A549 (cell line): ENCODE measurements at regions not wholly inside any gene's neighbourhood (a gene's known extent, or its start where the extent isn't known, plus 50 kb on each side); places are given as distances from the start of the nearest gene placed in this dataset.

Source experiments
- ATAC-seq, 2 experiments: fragments of 200-7000 bp in 1 of 2; fragments of >200 bp in 1 of 2; cut with Nextera tagmentation in 1 of 2; cut with Tn5 transposase in 1 of 2; 3 replicates each; pipeline versions ENCODE4 v1.8.0 to v1.9.1; 2018 to 2020; ENCODE audit warnings: mild to moderate bottlenecking in 1 of 2, moderate library complexity in 1 of 2
- CTCF ChIA-PET: fragments of 300-600 bp; sonication (Branson Sonifier 250); formaldehyde crosslinking; extraction: SDS; loops from one replicate; lab custom pipeline; 2021; ENCODE audit warnings: antibody characterized with exemption, inconsistent platforms; lab: Yijun Ruan, JAX
- POLR2A ChIA-PET: fragments of 350-600 bp; formaldehyde crosslinking; extraction: SDS; loops from one replicate; lab custom pipeline; 2021; ENCODE audit warnings: antibody characterized with exemption, inconsistent platforms; lab: Yijun Ruan, JAX
- DNase-seq, 2 experiments: peaks; one replicate each; pipeline versions ENCODE4 v3.0.0 to v3.0.0-alpha.2; 2011 to 2016; ENCODE audit warnings: low read depth in 1 of 2, low spot score in 1 of 2
- FAIRE-seq: peaks from 2 replicates; lab custom pipeline; 2011; peaks lifted over from hg19 to GRCh38; lab: Jason Lieb, UNC
- H3K27ac ChIP-seq, 2 experiments: fragments of >200 bp; sonication (Bioruptor Twin); formaldehyde crosslinking; 3 replicates each; pipeline ENCODE4 v1.5.1; 2016 to 2017
- H3K4me1 ChIP-seq: fragments of >200 bp; sonication (Bioruptor Twin); formaldehyde crosslinking; 3 replicates; pipeline ENCODE4 v1.6.1; 2016
- H3K4me2 ChIP-seq: fragments of >200 bp; sonication (Bioruptor Twin); formaldehyde crosslinking; 3 replicates; pipeline ENCODE4 v1.6.1; 2016
- H3K4me3 ChIP-seq: fragments of >200 bp; sonication (Bioruptor Twin); formaldehyde crosslinking; 3 replicates; pipeline ENCODE4 v1.5.1; 2016
- H3K9me3 ChIP-seq: fragments of >200 bp; sonication (Bioruptor Twin); formaldehyde crosslinking; 3 replicates; pipeline ENCODE4 v1.6.1; 2016
- BHLHE40 ChIP-seq: IDR thresholded peaks from 2 replicates; pipeline ENCODE4 v1.6.1; 2012; ENCODE audit warnings: low read depth, low read length, inconsistent platforms
- CHD4 ChIP-seq: fragments of 200-600 bp; sonication (generic); IDR thresholded peaks from 2 replicates; pipeline ENCODE4 v1.6.1; 2016; ENCODE audit warnings: antibody characterized with exemption, mild to moderate bottlenecking, borderline replicate concordance
- EHMT2 ChIP-seq: fragments of 200-600 bp; sonication (generic); IDR thresholded peaks from 2 replicates; pipeline ENCODE4 v1.6.1; 2016; ENCODE audit warnings: antibody characterized with exemption, low read depth, mild to moderate bottlenecking, moderate library complexity
- FOSB ChIP-seq: fragments of 250-450 bp; sonication (Bioruptor Pico); IDR thresholded peaks from 2 replicates; pipeline ENCODE4 v1.5.0; 2020; ENCODE audit warnings: mild to moderate bottlenecking, moderate library complexity
- FOSL2 ChIP-seq, 2 experiments: fragments of 450-650 bp in 1 of 2; fragments of >200 bp in 1 of 2; sonication (Bioruptor Twin) in 1 of 2; formaldehyde crosslinking; IDR thresholded peaks; 2 replicates each; pipeline versions ENCODE4 v1.5.0 to v1.6.1; 2016 to 2020; ENCODE audit warnings: mild to moderate bottlenecking in 1 of 2, moderate library complexity in 1 of 2
- GATA3 ChIP-seq: IDR thresholded peaks from 2 replicates; pipeline ENCODE4 v1.6.1; 2012; ENCODE audit warnings: borderline replicate concordance
- HDAC2 ChIP-seq: fragments of 200-600 bp; sonication (generic); IDR thresholded peaks from 2 replicates; pipeline ENCODE4 v1.6.1; 2016
- HEYL ChIP-seq: fragments of 250-450 bp; sonication (Bioruptor Pico); IDR thresholded peaks from 2 replicates; pipeline ENCODE4 v1.8.0; 2021; ENCODE audit warnings: mild to moderate bottlenecking, moderate library complexity
- JUN ChIP-seq, 2 experiments: fragments of >200 bp; sonication (Bioruptor Twin); formaldehyde crosslinking; IDR thresholded peaks; 2 replicates in 1 of 2; 3 replicates in 1 of 2; pipeline ENCODE4 v1.6.1; 2016 to 2017
- JUNB ChIP-seq: fragments of >200 bp; sonication (Bioruptor Twin); formaldehyde crosslinking; IDR thresholded peaks from 2 replicates; pipeline ENCODE4 v1.6.1; 2016
- MAZ ChIP-seq: fragments of 150-350 bp; IDR thresholded peaks from 2 replicates; pipeline ENCODE4 v1.6.1; 2014; ENCODE audit warnings: antibody characterized with exemption, low read depth, low read length, borderline replicate concordance
- NPAS2 ChIP-seq: fragments of 250-450 bp; sonication (Bioruptor Pico); IDR thresholded peaks from 2 replicates; pipeline ENCODE4 v1.8.0; 2022; ENCODE audit warnings: mild to moderate bottlenecking, moderate library complexity, borderline replicate concordance
- NR3C1 ChIP-seq: fragments of >200 bp; sonication (Bioruptor Twin); formaldehyde crosslinking; IDR thresholded peaks from 3 replicates; pipeline ENCODE4 v1.6.1; 2017
- POLR2A ChIP-seq: IDR thresholded peaks from 2 replicates; pipeline ENCODE4 v1.6.1; 2012; ENCODE audit warnings: mild to moderate bottlenecking, low read length
- RCOR1 ChIP-seq: fragments of 150-350 bp; IDR thresholded peaks from 2 replicates; pipeline ENCODE4 v1.6.1; 2014; ENCODE audit warnings: antibody characterized with exemption, low read length, low read depth
- SMC3 ChIP-seq: fragments of >200 bp; sonication (Bioruptor Twin); formaldehyde crosslinking; IDR thresholded peaks from 3 replicates; pipeline ENCODE4 v1.6.1; 2018; ENCODE audit warnings: inconsistent platforms
- SREBF2 ChIP-seq: fragments of 450-650 bp; IDR thresholded peaks from 2 replicates; pipeline ENCODE4 v1.6.1; 2014; ENCODE audit warnings: mild to moderate bottlenecking, moderate library complexity
- TFCP2L1 ChIP-seq: fragments of 250-450 bp; sonication (Bioruptor Pico); IDR thresholded peaks from 2 replicates; pipeline ENCODE4 v1.5.0; 2021; ENCODE audit warnings: mild to moderate bottlenecking
- ZC3H11A ChIP-seq: fragments of 450-650 bp; IDR thresholded peaks from 2 replicates; pipeline ENCODE4 v1.6.1; 2014; ENCODE audit warnings: antibody characterized with exemption, mild to moderate bottlenecking
- ZNF302 ChIP-seq: fragments of 250-450 bp; sonication (Bioruptor Pico); IDR thresholded peaks from 2 replicates; pipeline ENCODE4 v1.9.0; 2021; ENCODE audit warnings: inconsistent platforms, mild to moderate bottlenecking, moderate library complexity
- ZSCAN20 ChIP-seq: fragments of 250-450 bp; sonication (Bioruptor Pico); IDR thresholded peaks from 2 replicates; pipeline ENCODE4 v1.8.0; 2022; ENCODE audit warnings: mild to moderate bottlenecking, moderate library complexity
- WGBS: methylation state at CpG from one replicate; pipeline ENCODE4 v1.1.6; 2017; ENCODE audit errors: missing lambda C conversion rate; 5-methylcytosine and 5-hydroxymethylcytosine counted together
- TF ChIP-seq, protein P1 (sequence below): fragments of 150-350 bp; IDR thresholded peaks from 2 replicates; pipeline ENCODE4 v1.6.1; 2014; ENCODE audit warnings: low read depth, mild to moderate bottlenecking, low read length
- TF ChIP-seq, protein P2 (sequence below): IDR thresholded peaks from 2 replicates; pipeline ENCODE4 v1.6.1; 2012; ENCODE audit warnings: low read depth, borderline replicate concordance
- TF ChIP-seq, protein P3 (sequence below): fragments of >200 bp; sonication (Bioruptor Twin); formaldehyde crosslinking; IDR thresholded peaks from 3 replicates; pipeline ENCODE4 v1.6.1; 2016
- TF ChIP-seq, protein P4 (sequence below): fragments of >200 bp; sonication (Bioruptor Twin); formaldehyde crosslinking; IDR thresholded peaks from 3 replicates; pipeline ENCODE4 v1.5.1; 2016
- TF ChIP-seq, protein P5 (sequence below): fragments of 250-450 bp; sonication (Bioruptor Pico); IDR thresholded peaks from 2 replicates; pipeline ENCODE4 v1.5.0; 2021; ENCODE audit warnings: mild to moderate bottlenecking, moderate library complexity, borderline replicate concordance

DNA sequence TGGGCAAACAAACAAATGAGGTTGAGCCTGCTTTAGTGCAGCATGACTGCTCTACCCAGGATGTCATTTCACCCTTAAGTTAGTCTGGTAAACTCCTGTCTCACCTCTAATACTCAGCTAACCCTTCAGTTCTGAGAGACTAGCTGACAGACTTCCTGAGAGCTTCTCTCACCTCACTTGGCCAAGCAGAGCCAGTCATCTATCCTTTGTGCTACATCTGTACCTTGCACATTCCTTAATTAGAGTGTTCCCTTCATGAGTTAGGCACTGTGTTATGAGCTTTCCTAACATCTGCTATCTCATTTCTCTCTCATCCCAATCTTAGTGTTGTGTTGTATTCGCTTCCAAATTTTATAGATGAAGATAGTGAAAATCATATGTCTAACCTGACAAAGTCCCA is 220.1 kb upstream of the PIK3C3 start:
- WGBS = 0% methylated on average over 1 of the region's 1 CpG
- FAIRE-seq (no peak), ATAC-seq (no peak), DNase-seq (no peak)
- TF ChIP-seq JUNB = no peak
- TF ChIP-seq BHLHE40 = no peak
- TF ChIP-seq, protein P1, sequence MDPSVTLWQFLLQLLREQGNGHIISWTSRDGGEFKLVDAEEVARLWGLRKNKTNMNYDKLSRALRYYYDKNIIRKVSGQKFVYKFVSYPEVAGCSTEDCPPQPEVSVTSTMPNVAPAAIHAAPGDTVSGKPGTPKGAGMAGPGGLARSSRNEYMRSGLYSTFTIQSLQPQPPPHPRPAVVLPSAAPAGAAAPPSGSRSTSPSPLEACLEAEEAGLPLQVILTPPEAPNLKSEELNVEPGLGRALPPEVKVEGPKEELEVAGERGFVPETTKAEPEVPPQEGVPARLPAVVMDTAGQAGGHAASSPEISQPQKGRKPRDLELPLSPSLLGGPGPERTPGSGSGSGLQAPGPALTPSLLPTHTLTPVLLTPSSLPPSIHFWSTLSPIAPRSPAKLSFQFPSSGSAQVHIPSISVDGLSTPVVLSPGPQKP = no peak
- TF ChIP-seq ZNF302 (CRISPR knock-in tag) = no peak
- TF ChIP-seq EHMT2 = no peak
- no peak for TF ChIP-seq HDAC2
- no peak for TF ChIP-seq JUN (IDR thresholded peaks at IDR 0.05)
- Histone ChIP-seq H3K4me3 (no peak overlapping the region), H3K27ac (no peak overlapping the region), H3K4me2 (no peak overlapping the region), H3K9me3 (no peaks in the 10 kb centered on the region), H3K4me1 (no peaks in the 10 kb centered on the region)
- CTCF ChIA-PET = no interaction called here
- POLR2A ChIA-PET = no interaction called here

DNA sequence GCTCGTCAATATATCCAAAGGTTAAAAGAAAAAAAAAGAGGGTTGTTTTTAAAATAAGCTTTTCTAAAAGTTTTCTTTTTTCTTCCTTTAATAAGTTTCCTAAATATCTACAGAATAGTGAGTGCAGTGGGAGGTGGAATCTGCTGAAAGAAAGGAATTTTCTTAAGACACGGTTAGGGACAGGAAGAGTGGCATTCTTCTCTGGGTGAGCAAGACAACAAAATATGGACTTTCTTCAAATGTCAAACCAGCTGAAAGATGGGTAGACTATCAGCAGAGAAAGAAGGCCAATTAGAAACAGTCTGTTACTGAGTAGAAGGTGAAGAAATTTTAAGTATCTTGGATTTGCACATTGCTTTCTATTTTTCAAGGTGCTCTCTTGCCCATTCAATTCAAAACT is 222.7 kb upstream of the PIK3C3 start:
- no peak overlapping the region for H3K4me3 ChIP-seq
- WGBS = 2% methylated on average over 2 of the region's 2 CpGs
- ChIA-PET POLR2A (no interaction called here), CTCF (no interaction called here)
- no peak overlapping the region for H3K4me2 ChIP-seq
- no peaks in the 10 kb centered on the region for H3K9me3 ChIP-seq
- FAIRE-seq = no peak
- H3K4me1 ChIP-seq = no peaks in the 10 kb centered on the region
- no peak for DNase-seq
- ATAC-seq = no peak
- TF ChIP-seq, protein P2, sequence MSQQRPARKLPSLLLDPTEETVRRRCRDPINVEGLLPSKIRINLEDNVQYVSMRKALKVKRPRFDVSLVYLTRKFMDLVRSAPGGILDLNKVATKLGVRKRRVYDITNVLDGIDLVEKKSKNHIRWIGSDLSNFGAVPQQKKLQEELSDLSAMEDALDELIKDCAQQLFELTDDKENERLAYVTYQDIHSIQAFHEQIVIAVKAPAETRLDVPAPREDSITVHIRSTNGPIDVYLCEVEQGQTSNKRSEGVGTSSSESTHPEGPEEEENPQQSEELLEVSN = no peak
- TF ChIP-seq SMC3 (no peak), RCOR1 (no peak), POLR2A (no peak), MAZ (no peak), CHD4 (no peak), FOSB (CRISPR knock-in tag) (no peak), SREBF2 (no peak)
- TF ChIP-seq, protein P3, sequence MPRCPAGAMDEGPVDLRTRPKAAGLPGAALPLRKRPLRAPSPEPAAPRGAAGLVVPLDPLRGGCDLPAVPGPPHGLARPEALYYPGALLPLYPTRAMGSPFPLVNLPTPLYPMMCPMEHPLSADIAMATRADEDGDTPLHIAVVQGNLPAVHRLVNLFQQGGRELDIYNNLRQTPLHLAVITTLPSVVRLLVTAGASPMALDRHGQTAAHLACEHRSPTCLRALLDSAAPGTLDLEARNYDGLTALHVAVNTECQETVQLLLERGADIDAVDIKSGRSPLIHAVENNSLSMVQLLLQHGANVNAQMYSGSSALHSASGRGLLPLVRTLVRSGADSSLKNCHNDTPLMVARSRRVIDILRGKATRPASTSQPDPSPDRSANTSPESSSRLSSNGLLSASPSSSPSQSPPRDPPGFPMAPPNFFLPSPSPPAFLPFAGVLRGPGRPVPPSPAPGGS = no peak
- TF ChIP-seq, protein P4, sequence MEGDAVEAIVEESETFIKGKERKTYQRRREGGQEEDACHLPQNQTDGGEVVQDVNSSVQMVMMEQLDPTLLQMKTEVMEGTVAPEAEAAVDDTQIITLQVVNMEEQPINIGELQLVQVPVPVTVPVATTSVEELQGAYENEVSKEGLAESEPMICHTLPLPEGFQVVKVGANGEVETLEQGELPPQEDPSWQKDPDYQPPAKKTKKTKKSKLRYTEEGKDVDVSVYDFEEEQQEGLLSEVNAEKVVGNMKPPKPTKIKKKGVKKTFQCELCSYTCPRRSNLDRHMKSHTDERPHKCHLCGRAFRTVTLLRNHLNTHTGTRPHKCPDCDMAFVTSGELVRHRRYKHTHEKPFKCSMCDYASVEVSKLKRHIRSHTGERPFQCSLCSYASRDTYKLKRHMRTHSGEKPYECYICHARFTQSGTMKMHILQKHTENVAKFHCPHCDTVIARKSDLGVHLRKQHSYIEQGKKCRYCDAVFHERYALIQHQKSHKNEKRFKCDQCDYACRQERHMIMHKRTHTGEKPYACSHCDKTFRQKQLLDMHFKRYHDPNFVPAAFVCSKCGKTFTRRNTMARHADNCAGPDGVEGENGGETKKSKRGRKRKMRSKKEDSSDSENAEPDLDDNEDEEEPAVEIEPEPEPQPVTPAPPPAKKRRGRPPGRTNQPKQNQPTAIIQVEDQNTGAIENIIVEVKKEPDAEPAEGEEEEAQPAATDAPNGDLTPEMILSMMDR = no peak
- H3K27ac ChIP-seq = no peak overlapping the region

DNA sequence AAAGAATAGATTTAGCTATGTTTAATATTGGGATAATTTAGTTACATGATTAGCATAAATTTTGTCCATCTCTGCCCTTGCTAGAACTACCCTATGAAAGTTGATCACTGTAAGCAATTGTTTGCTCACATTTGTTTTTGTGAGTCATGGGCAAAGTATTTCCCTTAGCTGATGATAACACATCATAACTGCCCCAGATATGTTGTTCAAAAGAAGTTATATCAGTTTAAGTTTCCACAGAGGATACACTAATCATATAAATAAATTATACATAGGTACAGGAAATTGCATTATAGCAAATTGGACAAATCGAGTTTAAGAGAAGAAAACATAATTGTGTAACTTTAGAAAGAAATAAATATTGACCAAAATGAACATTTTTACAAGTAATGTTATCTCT is 223.2 kb upstream of the PIK3C3 start:
- TF ChIP-seq NR3C1 (no peak), FOSL2 (IDR thresholded peaks at IDR 0.05) (no peak), FOSL2 (CRISPR knock-in tag; IDR thresholded peaks at IDR 0.05) (no peak), TFCP2L1 (CRISPR knock-in tag) (no peak), POLR2A (no peak), NPAS2 (CRISPR knock-in tag) (no peak), GATA3 (no peak), RCOR1 (no peak), ZC3H11A (no peak), BHLHE40 (no peak), ZSCAN20 (CRISPR knock-in tag) (no peak), HEYL (CRISPR knock-in tag) (no peak)
- TF ChIP-seq, protein P5, sequence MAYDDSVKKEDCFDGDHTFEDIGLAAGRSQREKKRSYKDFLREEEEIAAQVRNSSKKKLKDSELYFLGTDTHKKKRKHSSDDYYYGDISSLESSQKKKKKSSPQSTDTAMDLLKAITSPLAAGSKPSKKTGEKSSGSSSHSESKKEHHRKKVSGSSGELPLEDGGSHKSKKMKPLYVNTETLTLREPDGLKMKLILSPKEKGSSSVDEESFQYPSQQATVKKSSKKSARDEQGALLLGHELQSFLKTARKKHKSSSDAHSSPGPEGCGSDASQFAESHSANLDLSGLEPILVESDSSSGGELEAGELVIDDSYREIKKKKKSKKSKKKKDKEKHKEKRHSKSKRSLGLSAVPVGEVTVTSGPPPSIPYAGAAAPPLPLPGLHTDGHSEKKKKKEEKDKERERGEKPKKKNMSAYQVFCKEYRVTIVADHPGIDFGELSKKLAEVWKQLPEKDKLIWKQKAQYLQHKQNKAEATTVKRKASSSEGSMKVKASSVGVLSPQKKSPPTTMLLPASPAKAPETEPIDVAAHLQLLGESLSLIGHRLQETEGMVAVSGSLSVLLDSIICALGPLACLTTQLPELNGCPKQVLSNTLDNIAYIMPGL (CRISPR knock-in tag) = no peak
- TF ChIP-seq, all 56 proteins: peak for 0
- ATAC-seq (no peak), FAIRE-seq (no peak), DNase-seq (no peak)
- POLR2A ChIA-PET = no interaction called here
- Histone ChIP-seq H3K4me1 (no peaks in the 10 kb centered on the region), H3K4me2 (no peak overlapping the region), H3K9me3 (no peaks in the 10 kb centered on the region), H3K27ac (no peak overlapping the region), H3K4me3 (no peak overlapping the region)
- WGBS = 0% methylated on average over 1 of the region's 1 CpG
- CTCF ChIA-PET = no interaction called here
